ENCODE measurements at regions not wholly inside any gene's neighbourhood (a gene's known extent, or its start where the extent isn't known, plus 50 kb on each side); places are given as distances from the start of the nearest gene placed in this dataset.
A peak's percentile ranks its signal among the peaks of the same experiment; 100 is the strongest.
"Not testable (repeated sequence)": the region's sequence is repeated elsewhere in the genome, so short reads cannot be mapped to it uniquely, and the experiment has no call there.

GRCh38 chr6:81892891-81893290 lies 140.4 kb upstream of the TENT5A start:
- TF ChIP-seq, protein P1, sequence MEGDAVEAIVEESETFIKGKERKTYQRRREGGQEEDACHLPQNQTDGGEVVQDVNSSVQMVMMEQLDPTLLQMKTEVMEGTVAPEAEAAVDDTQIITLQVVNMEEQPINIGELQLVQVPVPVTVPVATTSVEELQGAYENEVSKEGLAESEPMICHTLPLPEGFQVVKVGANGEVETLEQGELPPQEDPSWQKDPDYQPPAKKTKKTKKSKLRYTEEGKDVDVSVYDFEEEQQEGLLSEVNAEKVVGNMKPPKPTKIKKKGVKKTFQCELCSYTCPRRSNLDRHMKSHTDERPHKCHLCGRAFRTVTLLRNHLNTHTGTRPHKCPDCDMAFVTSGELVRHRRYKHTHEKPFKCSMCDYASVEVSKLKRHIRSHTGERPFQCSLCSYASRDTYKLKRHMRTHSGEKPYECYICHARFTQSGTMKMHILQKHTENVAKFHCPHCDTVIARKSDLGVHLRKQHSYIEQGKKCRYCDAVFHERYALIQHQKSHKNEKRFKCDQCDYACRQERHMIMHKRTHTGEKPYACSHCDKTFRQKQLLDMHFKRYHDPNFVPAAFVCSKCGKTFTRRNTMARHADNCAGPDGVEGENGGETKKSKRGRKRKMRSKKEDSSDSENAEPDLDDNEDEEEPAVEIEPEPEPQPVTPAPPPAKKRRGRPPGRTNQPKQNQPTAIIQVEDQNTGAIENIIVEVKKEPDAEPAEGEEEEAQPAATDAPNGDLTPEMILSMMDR (conservative IDR thresholded peaks at IDR 0.05; ENCODE audit: low read depth, low read length) = no peak
- H3K4me3 ChIP-seq (ENCODE audit: low read depth, low read length) = no peak overlapping the region
- DNase-seq (ENCODE audit: low read depth) = no peak

GRCh38 chr6:81891874-81892273 lies 139.4 kb upstream of the TENT5A start:
- DNase-seq (ENCODE audit: low read depth) = no peak
- H3K4me3 ChIP-seq (ENCODE audit: low read depth, low read length) = no peak overlapping the region
- TF ChIP-seq, protein P1 (conservative IDR thresholded peaks at IDR 0.05; ENCODE audit: low read depth, low read length) = no peak

DNA sequence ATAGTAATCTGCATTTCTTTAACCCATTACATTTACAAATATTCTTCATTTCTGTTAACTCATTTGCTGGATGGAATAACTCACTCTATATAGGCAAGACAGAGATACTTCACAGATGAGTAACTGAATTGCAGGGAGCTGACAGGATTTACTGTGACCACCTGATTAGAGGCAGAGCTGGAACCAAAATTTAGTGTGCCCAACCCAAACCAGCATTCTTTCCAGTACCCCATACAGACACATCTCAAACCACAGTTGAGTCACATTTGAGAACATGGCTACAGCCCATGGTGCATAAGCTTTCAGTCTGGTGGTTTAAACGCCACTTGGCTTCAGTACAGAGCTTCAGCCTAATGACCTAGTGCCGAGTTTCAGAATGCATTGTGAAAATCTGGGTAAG lies 138.4 kb upstream of the TENT5A start:
- H3K4me3 ChIP-seq (ENCODE audit: low read depth, low read length) = no peak overlapping the region
- DNase-seq (ENCODE audit: low read depth) = peak; percentile 68
- TF ChIP-seq, protein P1 (conservative IDR thresholded peaks at IDR 0.05; ENCODE audit: low read depth, low read length) = no peak

- TF ChIP-seq, protein P1 (conservative IDR thresholded peaks at IDR 0.05; ENCODE audit: low read depth, low read length) = no peak
- DNase-seq (ENCODE audit: low read depth) = no peak
- H3K4me3 ChIP-seq (ENCODE audit: low read depth, low read length) = no peak overlapping the region
These were observed 137.0 kb upstream of the TENT5A start for GRCh38 chr6:81889377-81890053.

GRCh38 chr6:81886909-81887308 lies 134.4 kb upstream of the TENT5A start:
- not testable (repeated sequence) for DNase-seq (ENCODE audit: low read depth); H3K4me3 ChIP-seq (ENCODE audit: low read depth, low read length)

DNA sequence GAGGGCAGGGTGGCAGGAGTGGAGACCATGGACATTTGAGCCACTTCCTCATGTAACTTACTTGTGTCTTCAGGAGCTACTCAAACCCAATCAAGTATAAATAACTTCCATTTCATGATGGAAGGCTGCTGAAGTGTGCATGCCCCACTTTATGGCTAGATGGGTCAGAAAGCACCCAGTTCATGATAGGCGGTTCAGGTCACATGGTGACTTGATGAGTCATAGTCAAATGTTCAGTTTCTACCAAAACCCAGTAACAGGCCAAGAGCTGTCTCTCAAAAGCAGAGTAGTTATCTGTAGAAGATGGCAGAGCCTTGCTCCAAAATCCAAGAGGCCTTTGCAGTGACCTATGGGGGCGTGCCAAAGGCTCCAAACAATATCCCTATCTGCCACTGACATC lies 133.7 kb upstream of the TENT5A start:
- no peak overlapping the region for H3K4me3 ChIP-seq (ENCODE audit: low read depth, low read length)
- TF ChIP-seq, protein P1 (conservative IDR thresholded peaks at IDR 0.05; ENCODE audit: low read depth, low read length) = no peak
- no peak for DNase-seq (ENCODE audit: low read depth)

DNA sequence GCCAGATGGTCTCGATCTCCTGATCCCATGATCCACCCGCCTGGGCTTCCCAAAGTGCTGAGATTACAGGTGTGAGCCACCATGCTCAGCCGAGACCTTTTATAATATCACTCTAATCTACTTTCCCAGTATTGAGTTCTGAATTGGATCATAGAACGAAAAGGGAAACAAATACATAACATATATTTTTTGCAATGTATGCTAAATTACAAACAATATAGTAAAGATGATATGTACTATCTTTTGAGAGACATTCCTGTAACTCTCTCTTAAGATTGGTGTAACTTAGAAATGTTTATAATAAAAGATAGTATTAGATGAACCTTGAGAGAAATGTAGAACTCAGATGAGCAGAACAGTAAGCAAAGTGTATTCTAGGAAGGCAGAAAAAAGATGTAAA lies 129.2 kb upstream of the TENT5A start:
- DNase-seq (ENCODE audit: low read depth) = no peak
- TF ChIP-seq, protein P1 (conservative IDR thresholded peaks at IDR 0.05; ENCODE audit: low read depth, low read length) = no peak
- H3K4me3 ChIP-seq (ENCODE audit: low read depth, low read length) = no peak overlapping the region
